AG04449 (cell line): ENCODE measurements at regions not wholly inside any gene's neighbourhood (a gene's known extent, or its start where the extent isn't known, plus 50 kb on each side); places are given as distances from the start of the nearest gene placed in this dataset.

ENCODE experiments used
- CTCF ChIA-PET: fragments of 350-600 bp; formaldehyde crosslinking; extraction: SDS; loops from one replicate; lab custom pipeline; 2021; ENCODE audit warnings: antibody characterized with exemption; lab: Yijun Ruan, JAX
- POLR2A ChIA-PET: fragments of 400-600, 350-600 bp; formaldehyde crosslinking; extraction: SDS; loops from one replicate; lab custom pipeline; 2020; ENCODE audit warnings: antibody characterized with exemption, inconsistent platforms; lab: Yijun Ruan, JAX
- DNase-seq: peaks from one replicate; pipeline ENCODE4 v3.0.0-alpha.2; 2010; ENCODE audit warnings: low read depth, low spot score
- H3K4me3 ChIP-seq: 2 replicates; pipeline ENCODE4 v1.5.1; 2011; ENCODE audit warnings: low read depth, mild to moderate bottlenecking, control low read depth, low read length
- TF ChIP-seq, protein P1 (sequence below): IDR thresholded peaks from one replicate; pipeline ENCODE4 v1.5.1; 2011; ENCODE audit warnings: mild to moderate bottlenecking, moderate library complexity, low read length, control low read depth, inconsistent platforms; ENCODE audit not compliant: insufficient read depth; ENCODE audit errors: missing control alignments

DNA sequence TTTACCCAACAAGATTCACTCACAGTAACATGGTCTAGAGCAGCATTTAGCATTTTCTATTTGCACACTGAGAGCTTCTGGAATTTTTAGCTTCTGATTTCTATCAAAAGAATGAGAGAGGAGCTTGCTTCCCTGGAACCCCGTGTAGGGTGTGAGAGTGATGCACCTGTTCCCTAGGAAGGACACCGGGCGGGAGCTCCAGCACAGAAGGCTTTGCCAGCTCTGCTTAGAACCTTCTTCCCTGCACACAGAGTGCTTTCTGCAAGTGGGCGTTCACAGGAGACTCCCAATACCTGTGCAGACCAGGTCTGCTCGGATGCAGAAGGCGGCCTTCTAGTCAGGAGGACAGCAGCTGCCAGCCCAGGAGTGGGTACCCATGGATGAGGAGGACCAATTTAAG lies 217.3 kb downstream of the TBXT start:
- DNase-seq, result no peak
- ChIA-PET POLR2A (no interaction called here), CTCF (interaction anchor here (3.0 kb wide), 1 partner anchor 60 kb away, joined by 10 read pairs; no protein-coding TSS in a partner anchor)
- no peak overlapping the region for H3K4me3 ChIP-seq
- TF ChIP-seq, protein P1, sequence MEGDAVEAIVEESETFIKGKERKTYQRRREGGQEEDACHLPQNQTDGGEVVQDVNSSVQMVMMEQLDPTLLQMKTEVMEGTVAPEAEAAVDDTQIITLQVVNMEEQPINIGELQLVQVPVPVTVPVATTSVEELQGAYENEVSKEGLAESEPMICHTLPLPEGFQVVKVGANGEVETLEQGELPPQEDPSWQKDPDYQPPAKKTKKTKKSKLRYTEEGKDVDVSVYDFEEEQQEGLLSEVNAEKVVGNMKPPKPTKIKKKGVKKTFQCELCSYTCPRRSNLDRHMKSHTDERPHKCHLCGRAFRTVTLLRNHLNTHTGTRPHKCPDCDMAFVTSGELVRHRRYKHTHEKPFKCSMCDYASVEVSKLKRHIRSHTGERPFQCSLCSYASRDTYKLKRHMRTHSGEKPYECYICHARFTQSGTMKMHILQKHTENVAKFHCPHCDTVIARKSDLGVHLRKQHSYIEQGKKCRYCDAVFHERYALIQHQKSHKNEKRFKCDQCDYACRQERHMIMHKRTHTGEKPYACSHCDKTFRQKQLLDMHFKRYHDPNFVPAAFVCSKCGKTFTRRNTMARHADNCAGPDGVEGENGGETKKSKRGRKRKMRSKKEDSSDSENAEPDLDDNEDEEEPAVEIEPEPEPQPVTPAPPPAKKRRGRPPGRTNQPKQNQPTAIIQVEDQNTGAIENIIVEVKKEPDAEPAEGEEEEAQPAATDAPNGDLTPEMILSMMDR, result no peak

DNA sequence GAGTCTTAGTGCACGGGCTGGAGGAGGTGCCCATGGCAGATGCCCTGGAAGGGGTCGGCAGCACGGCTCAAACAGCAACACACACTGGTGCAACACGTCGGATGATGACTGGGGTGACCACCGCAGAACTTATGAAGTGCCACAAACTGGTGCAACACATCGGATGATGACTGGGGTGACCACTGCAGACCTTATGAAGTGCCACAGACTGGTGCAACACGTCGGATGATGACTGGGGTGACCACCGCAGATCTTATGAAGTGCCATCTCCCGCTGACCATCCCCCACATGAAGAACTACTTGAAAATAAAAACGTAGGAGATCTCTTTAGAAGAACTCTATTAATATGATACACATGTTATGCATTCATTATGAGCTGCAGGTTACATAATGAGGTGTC lies 218.3 kb downstream of the TBXT start:
- DNase-seq, result no peak
- TF ChIP-seq, protein P1, result no peak
- ChIA-PET CTCF (interaction anchor here (3.0 kb wide), 1 partner anchor 59 kb away, joined by 10 read pairs; no protein-coding TSS in a partner anchor), POLR2A (no interaction called here)
- H3K4me3 ChIP-seq, result no peak overlapping the region

DNA sequence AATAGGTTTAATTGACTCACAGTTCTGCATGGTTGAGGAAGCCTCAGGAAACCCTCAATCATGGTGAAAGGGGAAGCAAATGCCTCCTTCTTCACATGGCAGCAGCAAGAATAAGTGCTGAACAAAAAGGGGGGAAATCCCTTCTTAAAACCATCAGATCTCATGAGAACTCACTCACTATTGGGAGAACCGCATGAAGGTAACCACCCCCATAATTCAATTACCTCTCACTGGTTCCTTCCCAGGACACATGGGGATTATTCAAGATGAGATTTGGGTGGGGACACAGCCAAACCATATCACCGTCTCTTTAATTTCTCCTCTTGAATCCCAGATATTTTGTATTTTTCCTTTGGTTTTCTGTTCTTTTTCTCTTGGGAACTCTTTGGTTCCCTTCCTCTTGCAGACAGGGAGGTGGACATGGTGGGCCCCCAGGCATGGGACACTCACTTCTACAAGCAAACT lies 223.6 kb downstream of the TBXT start:
- DNase-seq, result no peak
- H3K4me3 ChIP-seq, result no peak overlapping the region
- CTCF ChIA-PET, result no interaction called here
- POLR2A ChIA-PET, result no interaction called here
- TF ChIP-seq, protein P1, result no peak

DNA sequence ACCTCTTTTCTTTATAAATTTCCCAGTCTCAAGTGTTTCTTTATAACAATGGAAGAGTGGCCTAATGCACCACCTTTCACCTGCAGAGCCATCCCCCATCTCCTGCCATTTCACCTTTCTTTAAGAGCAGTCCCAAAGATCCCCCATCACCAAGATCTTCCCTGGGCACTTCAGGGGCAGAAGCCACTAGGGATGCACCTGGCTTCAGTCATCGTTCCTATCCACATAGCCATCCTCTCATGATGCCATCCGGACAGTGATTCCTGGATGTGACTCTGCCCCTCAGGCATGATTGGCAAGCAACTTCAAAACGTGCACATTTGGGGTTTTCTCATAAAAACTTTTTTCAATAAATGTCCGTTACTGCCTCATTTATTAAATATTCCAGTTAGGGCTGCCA lies 225.9 kb downstream of the TBXT start:
- TF ChIP-seq, protein P1, result no peak
- no peak overlapping the region for H3K4me3 ChIP-seq
- POLR2A ChIA-PET, result no interaction called here
- no peak for DNase-seq
- CTCF ChIA-PET, result no interaction called here

DNA sequence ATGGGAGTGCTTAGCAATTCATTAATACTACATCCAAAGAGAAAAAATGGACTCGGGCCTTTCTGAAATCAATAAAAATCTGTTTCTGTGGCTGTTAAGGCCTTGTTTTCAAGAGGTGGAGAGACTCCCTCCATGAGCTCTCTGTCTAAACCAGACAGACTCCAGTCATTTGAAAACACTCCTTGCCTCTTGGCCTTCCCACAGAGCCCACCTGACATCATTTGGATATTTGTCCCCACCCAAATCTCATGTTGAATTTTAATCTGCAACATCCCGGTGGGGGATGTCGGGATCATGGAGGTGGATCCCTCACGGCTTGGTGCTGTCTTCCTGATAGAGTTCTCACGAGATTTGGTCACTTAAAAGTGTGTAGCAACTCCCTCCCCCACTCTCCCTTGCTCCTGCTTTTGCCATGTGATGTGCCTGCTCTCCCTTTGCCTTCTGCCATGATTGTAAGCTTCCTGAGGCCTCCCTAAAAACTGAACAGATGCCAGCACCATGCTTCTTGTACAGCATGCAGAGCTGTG lies 226.3 kb downstream of the TBXT start:
- POLR2A ChIA-PET, result no interaction called here
- CTCF ChIA-PET, result no interaction called here
- DNase-seq, result no peak
- TF ChIP-seq, protein P1, result no peak
- no peak overlapping the region for H3K4me3 ChIP-seq

DNA sequence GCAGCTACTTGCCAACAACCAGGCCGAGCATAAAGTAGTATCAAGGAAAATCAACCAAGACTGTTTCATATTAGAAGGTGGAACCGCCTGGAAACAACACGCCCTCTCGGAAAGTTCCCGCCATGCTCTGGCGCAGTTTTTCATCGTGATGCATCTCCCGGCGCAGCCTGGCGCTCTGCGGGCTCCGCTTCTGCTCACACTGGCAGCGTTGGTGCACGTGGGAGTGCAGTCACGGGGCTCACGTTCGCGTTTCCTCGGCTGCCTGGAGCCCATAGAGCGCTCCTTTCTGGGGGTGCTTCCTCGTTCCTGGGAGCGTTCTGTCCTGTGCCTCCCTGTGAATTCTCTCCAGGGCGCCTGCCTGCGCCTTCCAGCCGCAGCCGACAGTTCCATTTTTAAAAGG lies 227.3 kb downstream of the TBXT start:
- POLR2A ChIA-PET, result no interaction called here
- CTCF ChIA-PET, result interaction anchor here (0.9 kb wide), 1 partner anchor 50 kb away, joined by 3 read pairs; no protein-coding TSS in a partner anchor
- H3K4me3 ChIP-seq, result no peak overlapping the region
- TF ChIP-seq, protein P1, result no peak
- no peak for DNase-seq
